ENCODE measurements at regions not wholly inside any gene's neighbourhood (a gene's known extent, or its start where the extent isn't known, plus 50 kb on each side); places are given as distances from the start of the nearest gene placed in this dataset.
A peak's percentile ranks its signal among the peaks of the same experiment; 100 is the strongest.

DNA sequence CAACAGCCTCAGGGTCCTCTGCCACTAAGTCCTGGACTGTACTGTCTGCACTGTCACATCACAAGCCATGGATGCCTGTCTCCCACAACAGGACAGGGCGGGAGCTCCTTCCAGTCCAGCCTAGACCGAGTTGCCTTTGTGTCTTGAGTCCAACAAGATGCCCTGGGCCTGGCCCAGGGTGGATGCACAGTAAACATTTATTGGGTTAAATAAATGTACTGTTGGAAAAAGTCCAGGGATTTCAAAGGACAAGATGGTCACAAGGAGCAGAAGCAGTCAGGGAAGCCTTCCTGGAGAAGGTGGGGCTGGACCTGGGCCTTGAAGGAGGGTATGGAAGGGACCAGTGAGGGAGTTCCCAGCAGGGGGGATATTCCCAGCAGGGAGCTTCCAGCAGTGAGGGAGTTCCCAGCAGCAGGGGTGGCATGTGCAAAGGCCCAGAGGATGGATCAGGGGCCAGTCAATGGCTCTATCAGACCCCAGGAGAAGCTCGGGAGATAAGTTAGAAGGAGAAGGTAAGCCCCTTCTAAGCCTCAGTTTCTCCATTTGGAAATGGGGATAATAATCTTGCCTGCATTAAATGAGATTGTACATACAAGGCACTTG lies 72.7 kb upstream of the NEURL1B start:
- no peak for DNase-seq

DNA sequence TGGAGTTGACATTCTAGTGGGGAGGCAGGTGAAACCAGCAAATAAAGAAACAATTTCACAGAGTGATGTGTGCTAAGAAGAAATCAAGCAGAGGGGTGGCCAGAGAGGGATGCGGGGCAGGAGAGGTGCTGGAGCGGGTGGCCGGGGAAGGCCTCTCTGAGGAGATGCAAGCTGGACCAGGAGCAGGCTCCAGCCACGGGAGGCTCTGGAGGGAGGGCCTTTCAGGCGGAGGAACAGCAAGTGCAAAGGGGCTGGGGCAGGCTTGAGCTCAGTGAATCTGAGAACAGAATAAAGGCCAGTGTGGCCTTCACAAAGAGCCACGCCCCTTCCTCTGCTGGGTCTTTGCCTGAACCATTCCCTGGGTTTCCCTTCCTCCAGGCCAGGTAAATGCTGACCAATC lies 73.2 kb upstream of the NEURL1B start:
- DNase-seq: no peak

DNA sequence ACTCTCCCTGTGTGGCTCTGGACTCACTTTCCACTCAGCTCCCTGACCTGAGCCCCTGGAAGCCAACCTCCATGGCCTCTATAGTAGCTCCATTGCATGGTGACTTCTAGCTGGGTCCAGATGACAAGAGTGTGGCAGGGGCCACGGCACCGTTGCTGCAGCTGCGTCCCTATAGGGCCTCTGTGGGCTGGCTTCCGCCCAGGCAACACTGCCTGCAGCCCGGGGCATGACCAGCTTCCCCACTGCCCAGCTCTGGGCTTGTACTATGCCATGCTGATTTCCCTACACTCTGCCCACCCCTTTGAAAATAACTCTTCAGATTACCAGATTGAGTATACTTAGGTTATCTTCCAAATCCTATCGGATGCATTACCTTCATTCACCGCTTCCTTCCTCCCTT lies 73.8 kb upstream of the NEURL1B start:
- no peak for DNase-seq

DNA sequence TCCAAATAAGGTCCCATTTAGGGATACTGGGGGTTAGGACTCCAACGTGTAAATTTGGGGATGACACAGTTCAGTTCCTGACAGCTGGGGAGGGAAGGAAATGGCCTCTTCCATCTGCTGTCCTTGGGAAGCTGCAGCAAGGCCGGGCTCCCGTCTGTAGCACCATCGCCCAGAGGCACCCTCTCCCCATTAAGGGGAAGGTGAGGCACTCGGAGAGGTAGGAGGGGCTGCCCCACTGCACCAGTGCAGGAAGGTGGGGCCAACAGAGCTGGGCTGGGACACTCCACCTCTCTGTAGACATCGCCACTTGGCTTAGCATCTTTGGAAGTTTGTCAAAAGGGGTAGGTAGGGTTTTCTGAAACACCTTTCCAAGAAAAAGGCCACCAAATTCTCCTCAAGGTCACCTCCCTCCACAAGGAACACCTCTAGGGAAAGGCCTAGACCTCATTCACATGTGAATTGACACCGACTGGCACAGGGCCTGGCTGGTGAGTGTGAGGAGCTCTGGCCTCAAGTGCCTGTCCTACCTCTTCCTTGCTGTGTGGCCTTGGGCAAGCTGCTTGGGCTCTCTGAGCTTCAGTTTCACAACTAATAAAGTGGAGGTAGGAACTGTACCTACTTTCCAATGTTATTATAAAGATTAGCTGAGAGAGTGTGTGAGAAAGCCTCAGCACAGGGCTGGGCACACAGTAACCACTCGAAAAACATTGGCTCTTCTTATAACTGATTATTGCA lies 75.0 kb upstream of the NEURL1B start:
- no peak for DNase-seq

DNA sequence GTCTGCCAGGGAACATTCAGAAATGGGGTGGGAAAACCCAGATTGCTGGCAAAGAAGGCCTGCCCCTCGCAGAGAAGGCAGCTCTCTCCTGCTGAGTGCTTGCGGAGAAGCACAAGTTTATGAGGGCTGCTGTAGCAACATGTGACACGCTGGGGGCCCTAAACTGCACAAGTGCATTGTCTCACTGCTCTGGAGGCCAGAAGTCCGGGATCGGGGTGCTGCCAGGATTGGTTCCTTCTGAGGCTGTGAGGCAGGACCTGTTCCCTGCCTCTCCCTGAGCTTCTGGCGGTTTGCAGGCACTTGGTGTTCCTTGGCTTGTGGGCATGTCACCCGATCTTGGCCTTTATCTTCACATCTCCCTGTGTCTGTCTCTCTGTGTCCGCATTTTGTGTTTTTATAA lies 75.6 kb upstream of the NEURL1B start:
- DNase-seq: peak in 1 of 3 experiments; percentile 12

DNA sequence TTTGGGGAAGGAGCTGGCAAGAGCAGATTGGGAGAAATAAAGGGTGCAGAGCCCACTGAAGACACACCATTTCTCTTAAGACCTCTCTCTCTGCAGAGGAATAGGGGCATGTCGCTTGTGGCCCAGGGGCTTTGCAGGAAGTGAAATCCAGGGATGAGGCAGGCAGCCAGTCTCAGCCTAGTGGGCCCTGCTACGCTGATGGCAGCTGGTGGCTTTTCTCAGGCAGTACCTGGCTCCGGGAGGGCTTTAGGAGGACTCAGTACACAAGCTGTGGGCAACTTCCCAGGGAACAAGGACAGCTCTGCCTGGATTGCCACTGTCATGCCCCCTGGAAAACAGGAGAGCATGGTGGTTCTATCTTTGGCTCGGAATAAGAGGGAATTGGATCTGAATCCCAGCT lies 76.2 kb upstream of the NEURL1B start:
- DNase-seq: peak in 2 of 3 experiments; percentile 22 to 51

DNA sequence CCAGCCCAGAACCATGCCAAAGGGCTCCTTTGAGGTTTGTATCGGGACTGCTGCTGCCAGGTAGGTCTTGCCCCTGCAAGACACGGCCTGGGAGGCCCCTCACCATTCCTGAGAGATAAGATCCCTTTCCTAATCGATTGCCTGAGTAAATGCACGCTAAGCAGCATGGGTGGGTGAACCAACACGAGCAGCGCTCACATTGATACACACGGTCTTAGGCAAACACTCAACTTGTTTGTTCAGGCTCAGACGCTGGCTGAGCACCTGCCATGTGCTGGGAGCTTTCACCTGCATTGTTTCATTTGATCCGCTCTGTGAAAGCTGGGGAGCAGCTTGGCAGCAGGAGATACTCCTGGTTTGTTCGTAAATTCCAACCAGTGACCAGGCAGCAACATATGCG lies 76.9 kb upstream of the NEURL1B start:
- peak; percentile 83 to 97 (median 94) for DNase-seq

DNA sequence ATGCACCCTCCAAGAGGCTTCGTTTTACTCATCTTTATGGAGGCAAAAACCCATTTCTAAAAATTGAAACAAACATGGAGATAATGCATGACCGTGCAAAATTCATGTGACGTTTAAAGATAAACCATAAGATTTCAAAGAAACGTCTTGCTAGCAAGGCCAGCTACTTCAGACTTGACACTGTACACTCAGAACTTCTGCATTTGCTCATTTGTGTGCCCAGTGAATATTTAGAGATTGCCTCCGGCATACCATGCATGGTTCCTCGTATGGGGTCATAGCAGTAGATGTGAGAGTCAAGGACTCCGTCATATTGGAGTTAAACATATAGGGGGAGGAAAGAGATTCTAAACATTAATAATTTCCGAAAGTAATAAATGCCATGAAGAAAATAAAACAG lies 78.6 kb upstream of the NEURL1B start:
- DNase-seq: no peak

DNA sequence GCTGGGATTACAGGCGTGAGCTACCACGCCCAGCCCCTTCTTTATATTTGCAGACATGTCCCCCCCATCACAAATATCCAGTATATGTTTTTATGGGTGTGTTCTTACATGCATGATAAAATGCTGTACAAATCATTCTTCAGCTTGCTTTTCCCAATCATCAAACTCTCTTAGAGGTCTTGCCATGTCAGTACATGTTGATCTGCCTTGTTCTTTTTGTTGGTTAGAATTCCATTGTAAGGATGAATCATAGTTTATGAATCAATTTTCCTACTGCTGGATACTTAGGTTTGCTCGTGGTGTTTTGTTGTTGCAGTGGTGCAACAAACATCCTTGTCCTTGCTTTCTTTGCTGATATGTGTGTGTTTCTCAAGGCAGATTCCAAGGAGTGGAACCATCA lies 79.9 kb upstream of the NEURL1B start:
- no peak for DNase-seq

DNA sequence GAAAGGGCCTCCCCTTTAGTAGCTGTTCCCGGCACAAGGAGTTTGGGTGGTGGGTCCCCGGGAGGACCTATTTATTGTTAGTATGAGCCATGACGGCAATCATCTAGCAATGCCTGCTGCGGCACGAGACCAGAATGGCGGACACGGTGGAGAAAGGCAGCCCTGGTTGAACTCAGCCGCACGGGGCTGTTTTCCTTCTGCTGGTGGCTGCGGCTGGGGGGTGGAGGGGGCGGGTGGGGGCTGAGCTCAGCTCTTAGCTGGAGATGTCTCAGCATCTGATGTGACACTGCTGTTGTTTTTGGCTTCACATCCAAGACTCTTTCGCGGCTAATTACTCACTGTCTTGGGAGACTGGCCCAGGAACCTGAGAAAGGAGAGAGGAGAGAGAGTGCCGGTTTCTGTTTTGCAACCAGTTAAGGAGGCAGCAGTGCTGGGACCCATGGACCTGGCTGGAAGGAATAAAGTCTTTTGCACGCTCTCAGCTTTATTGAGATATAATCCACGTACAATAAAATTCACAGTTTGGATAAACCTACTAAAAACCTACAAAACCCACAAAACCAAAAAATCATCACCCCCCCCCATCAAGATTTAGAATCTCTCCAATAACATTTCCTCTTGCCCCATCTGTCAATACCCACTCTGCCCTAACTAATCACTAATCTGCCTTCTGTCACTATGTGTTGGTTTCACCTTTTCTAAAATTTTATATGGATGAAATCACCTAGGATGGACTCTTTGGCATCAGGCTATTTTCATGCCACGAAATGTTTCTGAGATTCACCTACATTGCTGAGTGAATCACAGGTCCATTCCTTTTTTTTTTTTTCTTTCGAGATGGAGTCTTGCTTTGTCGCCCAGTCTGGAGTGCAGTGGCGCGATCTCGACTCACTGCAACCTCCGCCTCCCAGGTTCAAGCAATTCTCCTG lies 81.8 kb upstream of the NEURL1B start:
- DNase-seq: no peak

DNA sequence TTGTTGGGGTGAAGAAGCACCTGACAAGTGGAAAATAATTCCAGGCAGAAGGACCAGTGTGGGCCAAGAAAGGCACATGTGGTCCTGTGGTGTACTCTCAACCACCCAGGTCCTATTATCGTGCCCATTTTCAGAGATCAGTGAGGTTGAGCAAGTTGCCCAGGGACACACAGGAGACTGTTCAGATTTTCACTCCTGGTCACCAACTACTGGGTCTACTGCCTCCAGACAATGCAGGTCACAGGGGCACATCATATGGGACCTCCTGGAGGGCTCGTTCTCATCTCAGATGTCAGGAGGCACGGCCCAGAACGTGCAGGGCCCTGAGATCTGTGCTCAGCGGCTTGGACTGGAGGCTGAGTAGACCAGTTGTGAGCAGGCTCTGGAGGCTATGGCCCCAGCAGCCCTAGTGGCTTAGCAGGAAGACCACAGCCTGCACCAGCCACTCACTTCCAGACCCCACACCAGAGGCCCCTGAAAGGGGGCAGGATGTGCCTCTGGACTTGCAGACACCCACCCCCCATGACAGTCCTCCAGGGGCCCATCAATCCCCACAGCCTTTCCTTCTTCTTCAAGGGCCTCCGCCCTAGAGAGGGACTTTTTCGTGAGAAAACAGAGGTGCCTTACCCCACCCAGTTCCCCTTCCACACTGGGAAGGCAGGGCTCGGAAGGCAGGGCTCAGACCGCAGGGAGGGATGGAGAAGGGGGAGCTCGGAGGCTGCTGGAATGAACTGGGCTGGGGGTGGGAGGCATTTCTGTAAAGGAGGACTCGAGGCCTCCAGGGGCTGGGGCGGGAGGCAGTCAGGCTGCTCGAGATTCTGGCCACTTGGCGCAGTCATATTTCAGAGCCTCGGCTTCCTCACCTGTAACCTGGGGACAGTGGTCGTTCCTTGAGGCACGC lies 82.7 kb upstream of the NEURL1B start:
- DNase-seq: no peak

DNA sequence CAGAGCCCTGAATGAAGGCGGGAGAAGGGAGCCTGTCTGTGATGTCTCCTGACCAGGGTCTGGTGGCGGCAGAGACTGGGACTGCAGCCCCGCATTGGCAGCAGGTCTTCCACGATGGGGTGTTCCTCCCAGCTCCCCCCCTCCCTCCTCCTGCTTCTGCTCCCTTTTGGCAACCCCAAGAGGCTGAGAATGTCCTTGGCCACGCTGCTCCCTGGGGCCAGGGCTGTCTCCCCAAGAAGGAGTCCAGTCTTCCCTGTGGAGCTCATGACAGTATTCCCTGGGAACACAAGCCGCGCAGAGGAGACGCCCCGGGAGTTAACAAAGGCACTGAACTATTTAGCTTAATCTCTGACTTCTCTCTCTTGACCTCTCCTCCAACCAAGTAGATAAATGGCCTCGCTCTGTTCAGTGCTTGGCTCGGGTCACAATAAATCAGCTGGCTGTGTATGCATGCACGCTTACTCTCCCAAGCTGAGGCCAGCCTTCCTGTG lies 84.0 kb upstream of the NEURL1B start:
- no peak for DNase-seq

DNA sequence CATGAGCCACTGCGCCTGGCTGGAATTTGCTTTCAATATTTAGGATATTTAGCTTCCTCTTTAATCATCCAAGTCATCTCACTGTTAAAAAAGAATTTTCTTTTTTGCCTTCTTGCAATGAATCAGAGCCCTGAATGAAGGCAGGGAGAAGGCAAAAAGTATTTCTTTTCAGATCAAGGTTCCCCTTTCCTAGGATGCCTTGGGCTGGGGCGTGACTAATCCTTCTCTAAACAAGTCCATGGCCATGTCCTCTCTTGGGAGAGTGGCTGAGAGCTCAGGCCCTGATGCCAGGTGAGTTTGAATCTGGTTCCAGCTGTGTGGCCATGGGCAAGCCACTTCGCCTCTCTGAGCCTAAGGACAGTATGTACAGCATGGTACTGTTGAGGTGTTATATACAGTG lies 84.8 kb upstream of the NEURL1B start:
- DNase-seq: no peak

DNA sequence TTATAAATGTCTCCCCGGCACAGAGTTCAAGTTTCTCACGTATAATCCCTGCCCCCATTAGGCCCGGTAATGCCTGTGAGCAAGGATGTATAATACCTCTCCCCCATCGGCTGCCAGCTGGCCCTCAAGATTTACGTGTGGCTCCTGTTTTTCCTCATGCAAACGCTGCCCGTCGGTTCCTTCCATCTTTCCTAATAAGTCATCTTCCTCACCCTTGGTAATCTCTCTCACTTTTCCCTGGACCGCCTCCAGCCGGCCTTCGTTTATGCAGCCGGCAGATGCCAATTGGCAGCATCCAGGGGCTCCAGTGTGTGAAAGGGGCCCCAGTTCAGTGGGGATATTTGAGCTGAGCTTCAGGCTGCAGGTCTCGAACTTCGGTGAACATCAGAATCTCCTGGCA lies 86.5 kb upstream of the NEURL1B start:
- DNase-seq: no peak

DNA sequence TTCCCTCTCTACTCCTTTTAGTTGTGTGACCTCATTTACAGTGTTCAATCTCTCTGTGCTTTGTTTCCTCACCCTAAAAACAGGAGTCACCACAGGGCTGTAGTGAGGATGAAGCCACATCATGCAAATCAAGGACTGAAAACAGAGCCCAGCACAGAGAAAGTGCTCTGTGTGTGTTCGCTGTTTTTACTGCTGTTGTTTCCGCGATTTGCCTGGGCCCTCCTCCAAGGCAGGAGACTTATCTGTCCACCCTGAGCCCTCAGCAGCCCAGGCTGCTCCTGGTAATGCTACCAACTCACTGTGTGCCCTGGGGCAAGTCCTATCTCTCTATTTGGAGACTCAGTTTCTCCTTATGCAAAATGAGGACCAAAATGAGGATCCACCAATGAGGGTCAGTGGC lies 87.2 kb upstream of the NEURL1B start:
- DNase-seq: no peak

DNA sequence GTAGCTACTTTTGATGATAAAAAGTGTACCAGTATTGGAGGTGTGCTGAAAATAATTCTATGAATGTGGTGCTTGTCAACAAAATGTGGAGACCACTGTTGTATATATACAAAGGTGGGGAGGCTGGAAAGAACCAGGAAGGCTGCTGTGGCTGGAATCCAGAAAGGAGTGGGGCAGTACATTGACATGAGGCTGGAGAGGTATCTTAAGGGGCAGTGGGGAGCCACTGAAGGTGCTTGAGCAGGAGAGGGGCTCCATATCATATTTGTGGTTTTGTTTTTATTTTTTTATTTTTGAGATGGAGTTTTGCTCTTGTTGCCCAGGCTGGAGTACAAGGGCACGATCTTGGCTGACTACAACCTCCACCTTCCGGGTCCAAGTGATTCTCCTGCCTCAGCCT lies 87.9 kb upstream of the NEURL1B start:
- DNase-seq: no peak

DNA sequence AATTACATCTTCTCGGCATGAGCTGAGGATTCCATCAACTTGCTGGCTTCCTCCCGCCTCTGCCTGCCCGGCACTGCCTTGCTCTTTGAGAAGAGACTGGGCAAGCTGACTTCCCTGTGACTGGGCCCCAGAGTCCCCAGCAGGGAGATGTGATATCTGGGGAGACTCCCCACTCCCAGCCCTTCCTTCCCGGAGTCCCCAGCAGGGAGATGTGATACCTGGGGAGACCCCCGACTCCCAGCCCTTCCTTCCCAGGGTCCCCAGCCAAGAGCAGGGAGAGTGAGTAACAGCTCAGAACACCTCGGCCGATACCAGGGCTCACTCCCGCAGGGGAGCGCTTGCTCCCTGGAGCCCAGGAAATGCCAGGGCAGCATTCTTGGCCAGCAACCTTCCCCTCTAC lies 90.1 kb upstream of the NEURL1B start:
- no peak for DNase-seq

DNA sequence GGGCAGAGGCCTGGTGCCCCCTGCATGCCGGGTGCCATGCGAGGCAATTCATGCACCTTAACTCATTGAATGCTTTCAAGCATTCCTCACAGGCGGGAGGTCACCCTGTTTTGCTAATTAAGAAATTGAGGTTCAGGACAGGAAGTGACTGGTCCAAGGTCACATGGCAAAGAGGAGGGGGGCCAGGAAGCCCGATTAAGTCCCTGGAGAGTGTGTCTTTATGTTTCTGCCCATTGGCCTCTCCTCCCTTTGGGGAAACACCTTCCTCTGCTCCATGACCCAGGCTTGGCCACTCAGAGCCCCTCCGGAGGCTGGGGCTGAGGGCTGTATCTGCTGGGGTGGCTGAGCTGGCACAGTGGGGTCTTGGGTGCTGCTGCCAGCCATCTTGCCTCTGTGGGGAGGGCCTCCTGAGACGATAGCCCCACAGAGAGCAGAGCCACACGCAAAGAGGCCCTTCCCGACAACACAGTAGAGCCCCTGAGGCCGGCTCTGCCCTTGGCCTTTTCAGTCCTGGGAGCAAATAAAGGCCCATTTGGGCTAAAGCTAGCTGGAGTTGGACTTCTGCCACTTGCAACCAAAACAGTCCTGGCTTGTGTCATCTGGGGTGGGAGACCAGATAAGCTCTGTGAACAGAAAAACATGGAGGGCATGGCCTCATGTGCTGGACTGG lies 90.8 kb upstream of the NEURL1B start:
- DNase-seq: no peak

DNA sequence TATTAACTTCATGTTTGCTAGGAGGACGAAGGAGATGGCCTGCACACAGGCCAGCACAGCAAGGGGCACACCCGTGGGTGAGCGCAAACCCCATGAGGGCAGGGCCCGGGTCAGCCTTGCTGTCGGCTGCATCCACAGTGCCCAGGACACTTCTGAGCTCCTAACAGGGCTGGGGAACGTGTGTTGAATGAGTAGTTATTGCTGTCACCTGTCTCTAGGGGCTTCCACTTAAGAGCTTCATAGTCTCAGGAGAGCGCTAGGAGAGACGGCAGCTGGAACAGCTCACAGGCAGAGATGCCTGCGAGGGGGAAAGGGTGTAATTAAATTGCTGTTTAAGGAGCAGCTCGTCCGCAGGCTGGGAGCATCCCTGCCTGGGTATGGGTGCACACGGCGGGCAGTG lies 91.4 kb upstream of the NEURL1B start:
- DNase-seq: peak in 2 of 3 experiments; percentile 58 to 65

DNA sequence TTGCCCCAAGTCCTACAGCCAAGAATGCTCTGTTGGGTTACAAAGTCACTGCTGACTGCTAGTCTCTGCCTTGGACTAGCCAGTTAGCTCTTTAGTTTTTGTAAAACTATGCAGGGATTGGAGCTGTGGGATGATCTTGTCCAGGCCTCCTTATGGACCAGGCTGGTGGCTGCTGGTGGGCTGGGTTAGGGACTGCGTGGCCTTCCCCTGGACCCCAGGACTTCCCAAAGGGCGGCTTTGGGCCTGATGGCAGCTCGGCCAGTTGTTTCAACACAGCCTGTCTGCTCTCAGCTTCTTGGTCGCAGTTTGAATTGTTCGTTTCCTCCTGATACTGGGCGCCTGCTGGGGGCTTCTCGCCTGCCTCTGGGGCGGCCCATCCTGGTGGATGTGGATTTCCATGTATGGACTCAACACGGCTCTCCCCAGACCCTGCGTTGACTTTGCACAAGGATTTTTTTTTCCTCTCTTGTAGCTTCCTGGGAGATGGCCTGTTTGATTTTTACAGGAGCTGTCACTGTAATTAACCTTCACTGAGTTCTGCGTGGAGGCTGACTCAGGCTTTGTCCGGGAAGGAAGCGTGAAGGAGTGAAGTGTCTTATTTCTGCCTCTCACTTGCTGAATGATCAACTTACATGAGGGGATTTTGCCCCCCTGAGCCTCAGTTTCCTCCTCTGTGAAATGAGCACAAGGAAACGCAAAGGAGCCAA lies 91.9 kb upstream of the NEURL1B start:
- no peak for DNase-seq

DNA sequence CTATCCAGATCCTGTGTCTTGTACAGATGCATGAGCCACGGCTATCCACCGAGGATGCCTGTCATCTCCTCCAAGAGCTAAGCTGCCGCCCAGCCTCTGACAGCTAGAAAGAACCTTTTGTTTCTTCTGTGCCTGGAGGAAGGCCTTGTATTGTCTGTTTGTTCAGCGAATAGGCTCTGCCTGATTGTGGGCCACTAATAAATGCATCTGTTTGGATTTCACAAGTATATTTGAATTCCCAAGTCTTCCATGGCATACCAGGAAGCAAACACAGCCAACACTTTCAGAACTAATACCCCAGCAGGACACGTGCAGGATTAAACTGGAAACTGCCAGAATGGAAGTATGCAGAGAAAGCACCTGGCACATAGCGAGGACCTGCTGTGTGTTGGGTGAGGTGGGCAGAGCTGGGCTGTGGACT lies 92.7 kb upstream of the NEURL1B start:
- peak in 1 of 3 experiments; percentile 4 for DNase-seq
